Body of pancreas (tissue), 4 donors: ENCODE measurements at regions not wholly inside any gene's neighbourhood (a gene's known extent, or its start where the extent isn't known, plus 50 kb on each side); places are given as distances from the start of the nearest gene placed in this dataset.

Source experiments
- POLR2A ChIP-seq, 3 donors: fragments of 450-650 bp; IDR thresholded peaks; one replicate each; pipeline ENCODE4 v1.6.1; 2016; ENCODE audit warnings: antibody characterized with exemption in 3 of 3, mild to moderate bottlenecking in 2 of 3
- TF ChIP-seq, protein P1 (sequence below), 7 experiments: fragments of 450-650 bp in 4 of 7; fragments of 200-600 bp in 3 of 7; sonication (generic) in 3 of 7; IDR thresholded peaks; one replicate each; pipeline ENCODE4 v1.5.1; 2016 to 2019; ENCODE audit warnings: antibody characterized with exemption in 7 of 7

DNA sequence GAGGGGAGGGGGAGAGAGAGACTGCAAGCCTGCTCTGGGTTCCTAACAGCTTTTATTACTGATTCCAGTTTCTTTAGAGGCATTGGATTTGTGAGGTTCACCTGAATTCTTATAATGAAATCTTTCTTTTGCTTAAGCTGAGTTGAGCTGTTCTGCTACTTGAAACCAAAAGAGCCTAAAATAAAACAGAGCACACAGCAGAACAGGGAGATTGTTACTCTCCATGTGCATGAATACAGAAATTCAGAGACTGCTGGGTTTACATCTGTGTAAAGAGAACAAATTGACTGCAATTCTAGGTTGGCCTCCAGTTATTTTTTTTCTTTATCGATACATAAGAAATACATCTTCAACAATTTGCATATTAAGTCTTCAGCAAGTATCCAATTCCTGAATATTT is 168.8 kb upstream of the NRIP1 start:
- TF ChIP-seq, protein P1, sequence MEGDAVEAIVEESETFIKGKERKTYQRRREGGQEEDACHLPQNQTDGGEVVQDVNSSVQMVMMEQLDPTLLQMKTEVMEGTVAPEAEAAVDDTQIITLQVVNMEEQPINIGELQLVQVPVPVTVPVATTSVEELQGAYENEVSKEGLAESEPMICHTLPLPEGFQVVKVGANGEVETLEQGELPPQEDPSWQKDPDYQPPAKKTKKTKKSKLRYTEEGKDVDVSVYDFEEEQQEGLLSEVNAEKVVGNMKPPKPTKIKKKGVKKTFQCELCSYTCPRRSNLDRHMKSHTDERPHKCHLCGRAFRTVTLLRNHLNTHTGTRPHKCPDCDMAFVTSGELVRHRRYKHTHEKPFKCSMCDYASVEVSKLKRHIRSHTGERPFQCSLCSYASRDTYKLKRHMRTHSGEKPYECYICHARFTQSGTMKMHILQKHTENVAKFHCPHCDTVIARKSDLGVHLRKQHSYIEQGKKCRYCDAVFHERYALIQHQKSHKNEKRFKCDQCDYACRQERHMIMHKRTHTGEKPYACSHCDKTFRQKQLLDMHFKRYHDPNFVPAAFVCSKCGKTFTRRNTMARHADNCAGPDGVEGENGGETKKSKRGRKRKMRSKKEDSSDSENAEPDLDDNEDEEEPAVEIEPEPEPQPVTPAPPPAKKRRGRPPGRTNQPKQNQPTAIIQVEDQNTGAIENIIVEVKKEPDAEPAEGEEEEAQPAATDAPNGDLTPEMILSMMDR (IDR thresholded peaks at IDR 0.05): no peak
- no peak for TF ChIP-seq POLR2A (IDR thresholded peaks at IDR 0.05)
